Left ventricle myocardium superior (tissue), 1 donor: ENCODE measurements at regions not wholly inside any gene's neighbourhood (a gene's known extent, or its start where the extent isn't known, plus 50 kb on each side); places are given as distances from the start of the nearest gene placed in this dataset.
"Not testable (repeated sequence)": the region's sequence is repeated elsewhere in the genome, so short reads cannot be mapped to it uniquely, and the experiment has no call there.

Experiments
- ATAC-seq: fragments of 200-7000 bp; cut with Tn5 transposase; one replicate; pipeline ENCODE4 v1.9.1; 2020; ENCODE audit warnings: mild to moderate bottlenecking, moderate library complexity
- DNase-seq: peaks from one replicate; pipeline ENCODE4 v3.0.0-alpha.2; 2020
- intact Hi-C: fragments of 100-400 bp; cut with micrococcal nuclease; formaldehyde crosslinking; loops from one replicate; pipeline ENCODE4 v1.11.0; 2022
- donor health status: DM: no; HTN: yes; CAD: no; lungs with severe emphysema.

- intact Hi-C loops: no loop called here
- ATAC-seq (no peak), DNase-seq (no peak)
These were observed 1096.8 kb upstream of the PCDH20 start for GRCh38 chr13:62512194-62513141.

GRCh38 chr13:62510906-62511655, 1095.4 kb upstream of the PCDH20 start:
- no peak for ATAC-seq
- DNase-seq: no peak
- intact Hi-C loops: no loop called here

- intact Hi-C loops: no loop called here
- DNase-seq (no peak), ATAC-seq (no peak)
These were observed 1086.9 kb upstream of the PCDH20 start for GRCh38 chr13:62502588-62502987.

GRCh38 chr13:62489731-62490130, 1074.1 kb upstream of the PCDH20 start:
- intact Hi-C loops: no loop called here
- DNase-seq (no peak), ATAC-seq (no peak)

GRCh38 chr13:62483774-62484173, 1068.1 kb upstream of the PCDH20 start:
- ATAC-seq (no peak), DNase-seq (no peak)
- intact Hi-C loops: no loop called here

GRCh38 chr13:62482351-62482750, 1066.7 kb upstream of the PCDH20 start:
- intact Hi-C loops: no loop called here
- ATAC-seq (no peak), DNase-seq (no peak)

GRCh38 chr13:62473944-62474237, 1058.2 kb upstream of the PCDH20 start:
- intact Hi-C loops: no loop called here
- ATAC-seq: no peak
- DNase-seq: no peak

- no peak for DNase-seq
- intact Hi-C loops: no loop called here
- ATAC-seq: no peak
These were observed 1057.7 kb upstream of the PCDH20 start for GRCh38 chr13:62473190-62473943.

GRCh38 chr13:62453761-62454160, 1038.1 kb upstream of the PCDH20 start:
- intact Hi-C loops: no loop called here
- ATAC-seq (no peak), DNase-seq (no peak)

GRCh38 chr13:62450759-62451158, 1035.1 kb upstream of the PCDH20 start:
- DNase-seq (no peak), ATAC-seq (no peak)
- intact Hi-C loops: no loop called here

GRCh38 chr13:62447771-62448382, 1032.2 kb upstream of the PCDH20 start:
- intact Hi-C loops, ATAC-seq: not testable (repeated sequence)
- DNase-seq: peak; percentile 24

GRCh38 chr13:62444805-62445204, 1029.2 kb upstream of the PCDH20 start:
- intact Hi-C loops: no loop called here
- no peak for ATAC-seq
- DNase-seq: no peak

GRCh38 chr13:62434081-62434480, 1018.4 kb upstream of the PCDH20 start:
- intact Hi-C loops: no loop called here
- DNase-seq: no peak
- no peak for ATAC-seq

- DNase-seq: no peak
- intact Hi-C loops: no loop called here
These were observed 1018.0 kb upstream of the PCDH20 start for GRCh38 chr13:62433660-62434059.

GRCh38 chr13:62432906-62433305, 1017.3 kb upstream of the PCDH20 start:
- intact Hi-C loops: no loop called here
- no peak for DNase-seq
- ATAC-seq: no peak

More at GRCh38 chr13:62433660-62434059, 1018.0 kb upstream of the PCDH20 start:
- ATAC-seq: no peak

GRCh38 chr13:62432295-62432694, 1016.6 kb upstream of the PCDH20 start:
- ATAC-seq: no peak
- intact Hi-C loops: no loop called here
- DNase-seq: no peak

GRCh38 chr13:62431852-62432251, 1016.2 kb upstream of the PCDH20 start:
- no peak for ATAC-seq
- intact Hi-C loops: no loop called here

GRCh38 chr13:62418872-62419271, 1003.2 kb upstream of the PCDH20 start:
- intact Hi-C loops: no loop called here
- ATAC-seq (no peak), DNase-seq (no peak)

More at GRCh38 chr13:62431852-62432251, 1016.2 kb upstream of the PCDH20 start:
- DNase-seq: no peak

- DNase-seq: no peak
- intact Hi-C loops: no loop called here
- no peak for ATAC-seq
These were observed 1002.7 kb upstream of the PCDH20 start for GRCh38 chr13:62418376-62418775.
